ENCODE measurements at regions not wholly inside any gene's neighbourhood (a gene's known extent, or its start where the extent isn't known, plus 50 kb on each side); places are given as distances from the start of the nearest gene placed in this dataset.

- no peak for DNase-seq
These were observed 360.5 kb upstream of the TMPO start for GRCh38 chr12:98154850-98155249.

GRCh38 chr12:98156697-98157096 lies 358.7 kb upstream of the TMPO start:
- DNase-seq: no peak

GRCh38 chr12:98162906-98163678 lies 352.3 kb upstream of the TMPO start:
- DNase-seq: no peak

DNA sequence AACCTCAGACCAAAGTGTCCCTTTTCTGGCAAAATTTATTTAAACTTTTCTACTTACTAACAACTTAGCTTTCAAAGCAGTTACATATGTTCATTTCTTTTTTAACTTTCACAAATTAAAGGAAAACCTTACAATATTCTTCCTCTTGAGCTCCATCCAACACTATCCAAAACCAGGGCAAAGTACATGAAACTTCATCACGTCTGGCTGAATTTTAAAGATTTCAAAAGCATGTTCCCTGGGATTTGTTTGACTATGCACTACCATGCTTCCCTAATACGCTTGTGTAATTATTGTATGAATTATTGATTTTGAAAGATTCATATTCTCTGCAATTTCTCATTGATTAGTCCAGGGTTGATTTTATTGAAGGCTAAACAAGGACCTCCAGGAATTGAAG lies 343.1 kb upstream of the TMPO start:
- no peak for DNase-seq

DNA sequence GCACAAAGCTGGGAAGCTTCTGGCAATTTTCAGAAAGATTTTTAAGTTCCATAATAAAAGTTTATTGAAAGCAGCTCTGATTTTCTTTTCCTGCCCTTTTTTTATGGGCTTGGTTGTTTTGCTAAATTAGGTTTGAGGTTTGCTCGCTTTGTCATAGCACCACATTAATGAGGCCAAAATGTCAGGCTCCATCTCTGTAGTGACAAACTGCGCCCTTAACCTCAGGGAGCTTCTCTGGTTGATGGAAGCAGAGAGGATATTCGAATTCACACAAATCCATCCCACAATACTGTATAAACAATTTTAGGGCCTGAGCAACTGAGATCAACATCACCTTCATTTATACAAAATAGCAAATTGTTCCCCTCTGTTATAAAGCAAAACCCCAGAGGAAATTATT lies 342.6 kb upstream of the TMPO start:
- DNase-seq: no peak

DNA sequence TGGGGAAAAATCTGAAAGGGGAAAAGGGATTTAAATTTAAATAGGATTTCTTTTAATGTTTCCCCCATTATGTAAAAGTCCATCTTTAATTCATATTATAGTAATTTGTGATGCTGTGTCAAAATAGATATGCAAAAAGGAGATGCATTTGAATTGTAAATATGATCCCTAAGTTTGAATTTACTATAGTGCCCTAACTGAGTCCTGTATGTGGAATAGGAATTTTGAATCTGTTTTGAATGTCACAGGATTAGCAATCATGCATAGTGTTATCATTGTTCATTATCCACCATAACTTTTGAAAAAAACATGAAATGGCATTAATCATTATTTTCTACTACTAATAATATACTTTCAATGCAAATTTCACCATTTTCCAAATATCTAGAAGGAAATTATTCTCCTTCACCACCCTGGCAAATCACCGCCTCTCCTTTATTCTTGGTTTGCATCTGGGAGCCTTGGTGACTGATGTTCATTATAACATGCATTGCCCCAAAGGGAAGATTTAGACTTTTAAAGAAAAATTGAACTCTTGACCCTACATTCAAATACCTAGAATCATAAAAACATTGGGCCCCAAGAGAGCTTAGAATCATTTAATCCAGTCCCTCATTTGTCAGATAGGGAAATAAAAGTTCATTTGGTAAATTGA lies 341.5 kb upstream of the TMPO start:
- no peak for DNase-seq

DNA sequence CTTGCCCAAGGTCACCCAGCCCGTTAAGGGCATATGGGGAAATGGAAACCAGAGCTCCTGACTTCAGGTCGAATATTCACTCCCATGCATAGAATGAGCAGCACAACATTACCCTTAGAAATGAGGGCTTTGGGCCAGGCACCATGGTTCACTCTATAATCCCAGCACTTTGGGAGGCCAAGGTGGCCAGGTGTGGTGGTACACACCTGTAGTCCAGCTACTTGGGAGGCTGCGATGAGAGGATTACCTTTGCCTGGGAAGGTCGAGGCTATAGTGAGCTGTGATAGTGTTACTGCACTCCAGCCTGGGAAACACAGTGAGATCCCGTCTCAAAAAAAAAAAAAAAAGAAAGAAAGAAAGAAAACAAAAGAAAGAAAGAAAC lies 341.0 kb upstream of the TMPO start:
- no peak for DNase-seq

DNA sequence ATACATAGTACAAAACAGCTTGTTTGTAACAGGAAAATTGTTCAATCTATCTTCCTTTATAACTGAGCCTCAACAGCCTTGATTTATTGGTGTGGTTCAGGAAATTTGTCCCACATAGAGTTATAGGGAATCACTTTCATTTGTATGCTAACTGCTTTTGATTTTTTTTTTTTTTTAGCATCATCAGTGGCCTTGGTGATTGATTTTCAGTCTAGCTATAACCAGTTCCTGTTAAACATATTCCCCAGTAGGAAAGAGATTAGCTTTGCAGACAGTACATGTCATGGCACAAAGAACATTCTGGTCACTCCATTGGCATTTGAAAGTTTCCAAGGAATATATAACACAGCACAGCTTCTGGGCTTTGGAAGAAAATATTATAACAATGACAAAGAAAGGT lies 337.3 kb upstream of the TMPO start:
- no peak for DNase-seq

DNA sequence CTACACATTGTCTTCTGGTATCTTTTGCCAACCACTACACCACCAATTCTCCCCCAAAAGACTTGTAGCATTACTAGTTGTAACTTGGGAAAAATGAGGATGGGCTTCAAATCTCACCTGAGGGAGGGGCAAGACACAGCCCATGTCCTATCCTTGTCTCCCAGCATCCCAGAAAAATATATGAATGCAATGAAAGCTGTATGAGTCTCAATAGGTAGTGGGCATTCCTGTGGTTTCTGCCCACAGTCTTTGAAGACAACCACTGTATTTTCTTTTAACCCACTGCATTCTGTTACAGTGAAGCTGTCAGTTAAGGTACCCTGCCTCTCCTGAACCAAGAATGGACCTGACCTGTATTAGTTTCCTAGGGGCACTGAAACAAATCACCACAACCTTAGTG lies 336.2 kb upstream of the TMPO start:
- no peak for DNase-seq

DNA sequence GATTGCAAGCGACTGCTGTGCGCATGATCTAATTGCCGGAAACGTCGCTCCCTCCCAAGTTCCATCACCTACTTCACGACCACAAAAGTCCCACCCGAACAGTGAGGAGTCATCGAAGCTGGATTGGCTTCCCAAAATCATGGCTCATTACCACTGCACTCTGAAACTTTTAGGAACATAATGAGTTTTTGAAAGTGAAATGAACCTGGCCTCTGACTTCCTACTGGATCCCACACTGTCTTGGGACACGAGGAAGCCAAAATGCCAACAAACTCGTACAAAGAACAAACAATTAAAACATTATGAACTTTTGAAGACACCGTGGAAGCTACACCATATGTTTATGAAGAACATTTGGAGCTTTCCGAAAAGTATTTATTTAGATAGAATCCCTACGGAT lies 334.8 kb upstream of the TMPO start:
- DNase-seq: no peak

- DNase-seq: no peak
These were observed 332.6 kb upstream of the TMPO start for GRCh38 chr12:98182821-98183220.

GRCh38 chr12:98185606-98186005 lies 329.8 kb upstream of the TMPO start:
- no peak for DNase-seq

- DNase-seq: no peak
These were observed 326.7 kb upstream of the TMPO start for GRCh38 chr12:98188650-98189077.

DNA sequence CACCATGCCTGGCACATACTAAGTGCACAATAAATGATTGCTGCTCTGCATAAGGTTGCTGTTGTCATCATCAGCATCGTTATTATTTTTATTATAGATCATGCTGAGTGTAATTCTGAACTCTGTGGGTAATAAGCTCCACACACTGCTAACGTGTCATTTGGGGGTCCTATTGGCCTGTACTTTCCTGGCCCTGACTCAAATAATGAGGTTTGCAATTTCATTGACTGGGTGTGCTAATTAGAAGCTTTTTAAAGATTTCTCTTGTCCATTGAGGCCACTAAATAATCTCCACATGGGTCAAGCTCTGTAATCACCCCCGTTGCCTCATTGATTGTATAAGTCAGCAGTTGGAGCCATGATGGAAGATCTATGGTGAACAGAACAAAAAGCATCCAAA lies 320.8 kb upstream of the TMPO start:
- no peak for DNase-seq

- DNase-seq: no peak
These were observed 317.0 kb upstream of the TMPO start for GRCh38 chr12:98198261-98198982.

GRCh38 chr12:98208816-98209215 lies 306.6 kb upstream of the TMPO start:
- no peak for DNase-seq

- DNase-seq: no peak
These were observed 303.3 kb upstream of the TMPO start for GRCh38 chr12:98211909-98212695.

GRCh38 chr12:98213556-98213955 lies 301.8 kb upstream of the TMPO start:
- DNase-seq: no peak

DNA sequence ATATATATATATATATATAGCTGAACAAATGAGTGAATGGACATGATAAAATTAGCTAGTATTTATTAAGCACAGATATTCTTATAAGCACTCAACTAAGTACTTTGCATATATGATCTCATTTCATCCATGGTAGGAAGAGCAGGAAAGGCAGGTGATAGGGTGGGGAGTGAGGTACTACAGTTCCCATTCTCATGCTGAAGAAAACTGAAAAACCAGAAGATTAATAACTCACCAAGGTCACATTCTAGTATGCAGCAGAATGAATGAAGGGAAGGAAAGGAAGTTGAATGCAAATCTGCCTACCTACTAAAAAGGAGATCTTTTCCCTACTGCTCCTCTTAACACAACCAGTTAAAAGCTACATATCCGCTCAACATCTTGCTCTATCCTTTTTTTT lies 298.1 kb upstream of the TMPO start:
- no peak for DNase-seq

DNA sequence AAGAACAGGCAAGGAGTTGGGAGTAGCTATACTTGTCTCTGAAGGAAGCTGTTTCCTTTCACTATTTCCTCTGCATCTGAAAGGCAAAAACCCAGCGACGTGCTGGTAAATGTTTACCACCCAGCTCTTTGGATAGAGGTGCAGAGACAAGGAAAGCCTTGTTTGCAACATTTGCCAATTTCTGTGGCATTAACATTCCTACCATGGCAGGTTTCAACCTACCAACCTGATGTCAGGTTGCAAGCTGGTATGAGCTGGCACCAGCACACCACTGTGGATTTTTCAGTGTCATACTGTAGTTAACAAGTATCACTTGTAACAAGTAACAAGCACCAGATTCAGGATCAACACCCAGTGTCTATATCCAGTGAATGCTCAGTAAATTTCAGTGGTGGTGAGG lies 294.8 kb upstream of the TMPO start:
- DNase-seq: no peak

DNA sequence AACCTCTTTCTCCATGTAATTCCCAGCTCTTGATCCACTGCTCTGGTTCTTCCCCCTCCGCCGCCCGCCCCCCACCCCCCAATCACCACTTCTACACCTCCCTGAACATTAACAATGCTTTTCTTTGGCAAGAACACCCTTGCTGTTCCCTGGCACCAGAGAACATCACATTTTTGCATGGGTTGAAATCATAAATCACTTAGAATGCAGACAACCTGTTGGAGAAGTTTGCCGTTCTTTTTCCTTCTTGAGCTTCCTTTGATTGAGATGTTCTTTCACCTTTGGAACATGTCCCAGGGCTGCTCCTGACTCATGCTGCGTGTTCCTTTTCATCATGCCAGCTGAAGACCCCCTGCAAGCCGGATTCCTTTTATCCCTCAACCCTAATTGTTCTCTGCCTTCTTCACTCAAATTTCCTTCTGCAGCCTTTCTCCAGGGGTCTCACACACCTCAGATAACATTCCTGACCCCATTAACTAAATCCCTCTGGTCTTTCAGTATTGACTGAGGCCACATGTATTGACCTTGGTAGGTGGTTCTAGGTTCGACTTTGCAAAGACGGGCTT lies 294.1 kb upstream of the TMPO start:
- no peak for DNase-seq

DNA sequence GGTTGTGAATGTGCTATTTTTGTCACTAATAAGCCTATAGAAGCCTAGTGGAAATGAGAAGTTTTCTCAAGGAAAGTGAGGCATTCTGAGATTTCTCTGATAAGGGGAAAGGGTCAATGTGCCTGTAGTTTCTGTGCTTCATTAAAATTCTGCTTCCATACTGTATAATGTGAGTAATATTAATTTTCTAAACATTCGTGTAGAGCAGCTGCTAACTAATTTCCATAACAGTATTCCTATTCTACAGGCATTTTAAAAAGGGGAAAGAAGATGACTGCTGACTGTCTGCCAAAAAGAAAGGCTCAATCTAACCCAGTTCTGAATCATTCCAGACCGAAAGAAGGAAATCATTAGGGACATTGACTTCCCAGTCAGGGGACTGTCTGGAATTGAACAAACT lies 293.3 kb upstream of the TMPO start:
- DNase-seq: no peak
